ENCODE measurements at regions not wholly inside any gene's neighbourhood (a gene's known extent, or its start where the extent isn't known, plus 50 kb on each side); places are given as distances from the start of the nearest gene placed in this dataset.
"Not testable (repeated sequence)": the region's sequence is repeated elsewhere in the genome, so short reads cannot be mapped to it uniquely, and the experiment has no call there.

DNA sequence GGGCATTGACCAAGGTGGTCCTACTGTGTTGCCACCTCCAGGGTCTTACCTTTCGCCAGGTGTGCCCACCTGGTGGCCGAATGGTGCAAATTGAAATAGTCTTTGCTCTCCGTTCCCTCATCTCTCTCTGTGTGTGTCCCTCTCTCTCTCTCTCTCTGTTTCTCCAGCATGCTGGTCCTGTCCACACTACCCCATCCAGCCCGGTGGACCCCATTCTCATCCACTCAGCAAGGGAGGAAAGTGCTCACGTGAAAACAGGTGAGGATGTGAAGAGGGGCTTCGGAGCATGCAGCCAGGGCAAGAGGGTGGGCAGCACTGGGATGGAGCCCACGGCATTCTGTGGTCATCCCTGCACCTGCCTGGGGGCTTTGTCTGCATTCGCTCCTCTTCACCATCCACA lies 150.1 kb downstream of the CRLF2 start:
- in situ Hi-C loops (cut with HindIII; ENCODE audit: low sequenced_read_pairs), result no loop called here
- TF ChIP-seq, protein P1, sequence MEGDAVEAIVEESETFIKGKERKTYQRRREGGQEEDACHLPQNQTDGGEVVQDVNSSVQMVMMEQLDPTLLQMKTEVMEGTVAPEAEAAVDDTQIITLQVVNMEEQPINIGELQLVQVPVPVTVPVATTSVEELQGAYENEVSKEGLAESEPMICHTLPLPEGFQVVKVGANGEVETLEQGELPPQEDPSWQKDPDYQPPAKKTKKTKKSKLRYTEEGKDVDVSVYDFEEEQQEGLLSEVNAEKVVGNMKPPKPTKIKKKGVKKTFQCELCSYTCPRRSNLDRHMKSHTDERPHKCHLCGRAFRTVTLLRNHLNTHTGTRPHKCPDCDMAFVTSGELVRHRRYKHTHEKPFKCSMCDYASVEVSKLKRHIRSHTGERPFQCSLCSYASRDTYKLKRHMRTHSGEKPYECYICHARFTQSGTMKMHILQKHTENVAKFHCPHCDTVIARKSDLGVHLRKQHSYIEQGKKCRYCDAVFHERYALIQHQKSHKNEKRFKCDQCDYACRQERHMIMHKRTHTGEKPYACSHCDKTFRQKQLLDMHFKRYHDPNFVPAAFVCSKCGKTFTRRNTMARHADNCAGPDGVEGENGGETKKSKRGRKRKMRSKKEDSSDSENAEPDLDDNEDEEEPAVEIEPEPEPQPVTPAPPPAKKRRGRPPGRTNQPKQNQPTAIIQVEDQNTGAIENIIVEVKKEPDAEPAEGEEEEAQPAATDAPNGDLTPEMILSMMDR (IDR thresholded peaks at IDR 0.05; ENCODE audit: low read depth, low read length), result no peak
- no peak overlapping the region for H3K4me3 ChIP-seq (ENCODE audit: low read depth, low read length)
- no peak for DNase-seq (ENCODE audit: low read depth, low spot score)

DNA sequence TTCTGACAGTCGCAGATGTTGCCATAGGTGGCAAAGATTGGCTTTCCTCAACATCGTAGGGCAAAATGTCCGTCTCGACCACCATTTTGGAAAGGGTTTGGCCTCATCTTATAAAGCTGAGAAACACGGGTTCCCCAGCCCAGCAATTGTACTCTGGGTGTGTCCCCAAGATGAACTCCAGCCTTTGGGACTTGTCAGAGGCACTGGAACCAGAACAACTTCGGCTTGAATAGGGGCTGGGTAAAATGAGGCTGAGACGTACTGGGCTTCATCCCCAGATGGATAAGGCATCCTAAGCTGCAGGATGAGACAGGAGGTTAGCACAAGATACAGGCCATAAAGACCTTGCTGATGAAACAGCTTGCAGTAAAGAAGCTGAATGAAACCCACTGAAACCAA lies 151.9 kb downstream of the CRLF2 start:
- no peak overlapping the region for H3K4me3 ChIP-seq (ENCODE audit: low read depth, low read length)
- DNase-seq (ENCODE audit: low read depth, low spot score), result no peak
- in situ Hi-C loops (cut with HindIII; ENCODE audit: low sequenced_read_pairs), result no loop called here
- TF ChIP-seq, protein P1 (IDR thresholded peaks at IDR 0.05; ENCODE audit: low read depth, low read length), result no peak

DNA sequence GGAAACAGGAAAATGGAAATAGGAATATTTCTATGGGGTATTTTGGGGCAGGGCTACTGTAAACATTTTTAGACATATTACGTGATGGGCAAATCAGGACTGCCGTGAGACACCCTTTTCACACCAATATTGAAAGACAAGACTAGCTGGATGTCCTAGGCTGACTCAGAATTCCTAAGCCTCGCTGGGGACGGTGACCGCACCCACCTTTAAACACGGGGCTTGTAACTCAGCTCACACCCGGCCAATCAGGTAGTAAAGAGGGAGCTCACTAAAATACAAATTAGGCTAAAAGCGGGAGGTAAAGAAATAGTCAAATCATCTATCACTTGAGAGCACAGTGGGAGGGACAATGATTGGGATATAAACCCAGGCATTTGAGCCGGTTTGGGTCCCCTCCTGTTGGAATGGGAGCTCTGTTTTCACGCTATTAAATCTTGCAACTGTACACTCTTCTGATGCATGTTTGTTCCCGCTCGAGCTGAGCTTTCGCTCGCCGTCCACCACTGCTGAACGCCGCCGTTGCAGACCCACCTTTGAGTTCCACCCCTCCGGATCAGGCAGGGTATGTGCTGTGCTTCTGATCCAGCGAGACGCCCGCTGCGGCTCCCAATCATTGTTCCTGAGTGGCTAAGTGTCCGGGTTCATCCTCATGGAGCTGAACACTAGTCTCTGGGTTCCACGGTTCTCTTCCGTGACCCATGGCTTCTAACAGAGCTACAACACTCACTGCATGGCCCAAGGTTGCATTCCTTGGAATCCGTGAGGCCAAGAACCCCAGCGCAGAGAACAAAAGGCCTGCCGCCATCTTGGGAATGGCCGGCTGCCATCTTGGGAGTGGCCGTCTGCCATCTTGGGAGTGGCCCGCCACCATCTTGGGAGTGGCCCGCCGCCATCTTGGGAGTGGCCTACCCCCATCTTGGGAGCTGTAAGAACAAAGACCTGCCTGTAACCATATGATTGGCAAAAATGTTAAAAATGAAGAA lies 152.6 kb downstream of the CRLF2 start:
- in situ Hi-C loops (cut with HindIII; ENCODE audit: low sequenced_read_pairs), result no loop called here
- H3K4me3 ChIP-seq (ENCODE audit: low read depth, low read length), result no peak overlapping the region
- TF ChIP-seq, protein P1 (IDR thresholded peaks at IDR 0.05; ENCODE audit: low read depth, low read length), result no peak
- DNase-seq (ENCODE audit: low read depth, low spot score), result no peak

DNA sequence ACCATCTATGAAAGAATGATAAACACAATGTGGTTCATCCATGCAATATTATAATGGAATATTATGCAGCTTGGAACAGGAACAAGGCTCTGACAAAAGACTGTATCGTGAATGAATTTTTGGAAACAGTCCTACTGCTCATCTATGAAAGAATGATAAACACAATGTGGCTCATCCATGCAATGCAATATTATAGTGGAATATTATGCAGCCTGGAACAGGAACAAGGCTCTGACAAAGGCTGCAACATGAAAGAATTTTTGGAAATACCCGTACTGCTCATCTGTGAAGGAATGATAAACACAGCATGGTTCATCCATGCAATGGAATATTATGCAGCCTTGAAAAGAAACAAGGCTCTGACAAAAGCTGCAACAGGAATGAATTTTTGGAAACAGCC lies 158.8 kb downstream of the CRLF2 start:
- DNase-seq (ENCODE audit: low read depth, low spot score); in situ Hi-C loops (cut with HindIII; ENCODE audit: low sequenced_read_pairs); H3K4me3 ChIP-seq (ENCODE audit: low read depth, low read length): not testable (repeated sequence)

DNA sequence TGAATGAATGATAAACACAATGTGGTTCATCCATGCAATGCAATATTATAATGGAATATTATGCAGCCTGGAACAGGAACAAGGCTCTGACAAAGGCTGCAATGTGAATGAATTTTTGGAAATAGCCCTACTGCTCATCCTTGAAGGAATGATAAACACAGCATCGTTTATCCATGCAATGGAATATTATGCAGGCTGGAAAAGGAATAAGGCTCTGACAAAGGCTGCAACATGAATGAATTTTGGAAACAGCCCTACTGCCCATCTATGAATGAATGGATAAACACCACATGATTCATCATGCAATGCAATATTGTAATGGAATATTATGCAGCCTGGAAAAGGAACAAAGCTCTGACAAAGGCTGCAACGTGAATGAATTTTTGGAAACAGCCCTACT lies 159.4 kb downstream of the CRLF2 start:
- in situ Hi-C loops (cut with HindIII; ENCODE audit: low sequenced_read_pairs), result no loop called here
- TF ChIP-seq, protein P1 (IDR thresholded peaks at IDR 0.05; ENCODE audit: low read depth, low read length), result no peak
- no peak overlapping the region for H3K4me3 ChIP-seq (ENCODE audit: low read depth, low read length)
- no peak for DNase-seq (ENCODE audit: low read depth, low spot score)

DNA sequence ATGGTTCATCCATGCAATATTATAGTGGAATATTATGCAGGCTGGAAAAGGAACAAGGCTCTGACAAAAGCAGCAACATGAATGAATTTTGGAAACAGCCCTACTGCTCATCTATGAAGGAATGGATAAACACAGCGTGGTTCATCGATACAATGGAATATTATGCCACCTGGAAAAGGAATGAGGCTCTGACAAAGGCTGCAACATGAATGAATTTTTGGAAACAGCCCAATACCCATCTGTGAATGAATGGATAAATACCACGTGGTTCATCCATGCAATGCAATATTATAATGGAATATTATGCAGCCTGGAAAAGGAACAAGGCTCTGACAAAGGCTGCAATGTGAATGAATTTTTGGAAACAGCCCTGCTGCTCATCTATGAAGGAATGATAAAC lies 160.4 kb downstream of the CRLF2 start:
- DNase-seq (ENCODE audit: low read depth, low spot score), result no peak
- in situ Hi-C loops (cut with HindIII; ENCODE audit: low sequenced_read_pairs), result no loop called here
- TF ChIP-seq, protein P1 (IDR thresholded peaks at IDR 0.05; ENCODE audit: low read depth, low read length), result no peak

DNA sequence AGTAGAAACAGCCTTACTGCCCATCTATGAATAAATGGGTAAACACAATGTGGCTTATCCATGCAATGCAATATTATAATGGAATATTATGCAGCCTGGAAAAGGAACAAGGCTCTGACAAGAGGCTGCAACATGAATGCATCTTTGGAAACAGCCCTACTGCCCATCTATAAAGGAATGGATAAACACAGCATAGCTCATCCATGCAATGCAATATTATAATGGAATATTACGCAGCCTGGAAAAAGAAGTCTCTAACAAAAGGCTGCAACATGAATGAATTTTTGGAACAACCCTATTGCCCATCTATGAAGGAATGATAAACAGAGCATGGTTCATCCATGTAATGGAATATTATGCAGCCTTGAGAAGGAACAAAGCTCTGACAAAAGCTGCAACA lies 161.0 kb downstream of the CRLF2 start:
- no peak for DNase-seq (ENCODE audit: low read depth, low spot score)
- in situ Hi-C loops (cut with HindIII; ENCODE audit: low sequenced_read_pairs), result no loop called here
- TF ChIP-seq, protein P1 (IDR thresholded peaks at IDR 0.05; ENCODE audit: low read depth, low read length), result no peak
- no peak overlapping the region for H3K4me3 ChIP-seq (ENCODE audit: low read depth, low read length)

More for the DNA sequence above, 160.4 kb downstream of the CRLF2 start:
- no peak overlapping the region for H3K4me3 ChIP-seq (ENCODE audit: low read depth, low read length)

Measured in astrocyte of the spinal cord (primary cell).